HL-60/S4 (cell line): ENCODE measurements at regions not wholly inside any gene's neighbourhood (a gene's known extent, or its start where the extent isn't known, plus 50 kb on each side); places are given as distances from the start of the nearest gene placed in this dataset.
"Not testable (repeated sequence)": the region's sequence is repeated elsewhere in the genome, so short reads cannot be mapped to it uniquely, and the experiment has no call there.

Source experiments
- in situ Hi-C: fragments of 300-500 bp; cut with MboI; formaldehyde crosslinking; loops from 2 replicates; pipeline ENCODE4 v1.14.3; 2022; ENCODE audit warnings: low sequenced_read_pairs

DNA sequence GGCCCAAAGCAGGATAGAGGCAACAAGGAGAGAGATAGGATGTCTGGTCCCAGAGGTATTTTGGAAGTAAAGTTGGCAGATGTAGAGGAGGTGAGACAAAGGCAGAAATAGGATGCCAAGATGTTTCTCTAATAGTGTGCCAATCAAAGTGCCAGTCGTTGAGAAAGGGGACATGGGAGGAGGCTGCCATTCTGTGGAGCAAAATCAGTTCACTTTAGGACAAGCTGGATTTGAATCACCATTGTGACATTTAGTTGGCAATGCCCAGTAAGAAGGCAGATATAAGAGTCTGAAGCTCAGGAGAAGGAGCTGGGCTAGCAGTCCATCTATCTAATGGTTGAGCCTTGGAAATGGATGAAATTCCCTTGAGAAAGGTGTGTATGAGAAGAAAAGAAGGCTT is 53.8 kb downstream of the ADRB2 start:
- in situ Hi-C loops = no loop called here

DNA sequence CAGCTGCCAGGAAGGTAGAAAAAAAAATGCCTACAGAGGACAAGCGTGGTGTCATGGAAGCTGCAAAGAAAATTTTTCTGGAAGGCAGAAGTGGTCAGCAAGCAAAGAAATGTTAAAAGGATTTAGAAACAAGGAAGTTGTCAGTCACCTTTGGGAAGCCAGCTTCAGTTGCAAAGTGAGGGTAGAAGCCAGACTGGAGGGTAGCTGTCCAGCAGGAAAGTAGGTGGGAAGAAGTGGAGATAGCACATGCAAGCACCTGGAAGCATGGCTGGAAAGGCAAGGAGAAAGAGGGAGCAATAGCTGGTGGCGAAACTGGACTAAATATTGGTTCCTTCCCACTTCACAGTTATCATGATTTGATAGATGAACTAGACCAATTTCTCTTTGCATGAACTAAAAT is 54.3 kb downstream of the ADRB2 start:
- in situ Hi-C loops = no loop called here

GRCh38 chr5:148882332-148882731 is 55.9 kb downstream of the ADRB2 start:
- in situ Hi-C loops = no loop called here

- in situ Hi-C loops = no loop called here
These were observed 58.1 kb downstream of the ADRB2 start for GRCh38 chr5:148884339-148885020.

DNA sequence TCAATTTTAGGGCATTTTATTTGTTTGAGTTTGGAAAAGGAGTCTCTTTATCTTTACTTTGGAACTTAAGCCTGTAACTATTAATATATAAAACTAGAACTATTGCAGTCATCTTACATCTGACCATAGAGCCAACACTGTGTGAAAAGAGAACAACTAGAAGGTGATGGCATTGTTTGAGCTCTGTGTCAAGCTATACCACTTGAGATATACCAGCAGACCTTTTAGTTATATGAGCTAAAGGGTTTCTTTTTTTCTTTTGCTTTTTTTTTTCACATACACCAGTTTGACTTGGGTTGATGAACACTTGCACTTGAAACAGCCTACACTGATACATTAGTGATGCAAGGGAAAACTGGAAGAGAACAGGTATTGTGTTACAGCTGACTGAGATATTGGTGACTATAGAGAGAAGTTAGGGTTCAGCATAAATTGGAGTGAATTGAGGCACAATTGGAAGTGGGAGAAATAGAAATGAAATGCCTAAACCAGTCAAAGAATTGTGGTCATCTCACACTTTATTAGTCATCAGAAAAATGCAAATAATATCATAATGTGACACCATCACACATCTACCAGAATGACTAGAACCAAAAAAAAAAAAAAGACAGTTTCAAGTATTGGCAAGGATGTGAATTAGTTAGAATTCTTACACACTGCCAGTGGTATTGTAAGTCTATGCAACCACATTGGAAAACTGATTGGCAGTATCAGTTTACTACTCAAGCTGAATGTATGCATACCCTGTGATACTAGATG is 60.9 kb downstream of the ADRB2 start:
- in situ Hi-C loops = no loop called here

DNA sequence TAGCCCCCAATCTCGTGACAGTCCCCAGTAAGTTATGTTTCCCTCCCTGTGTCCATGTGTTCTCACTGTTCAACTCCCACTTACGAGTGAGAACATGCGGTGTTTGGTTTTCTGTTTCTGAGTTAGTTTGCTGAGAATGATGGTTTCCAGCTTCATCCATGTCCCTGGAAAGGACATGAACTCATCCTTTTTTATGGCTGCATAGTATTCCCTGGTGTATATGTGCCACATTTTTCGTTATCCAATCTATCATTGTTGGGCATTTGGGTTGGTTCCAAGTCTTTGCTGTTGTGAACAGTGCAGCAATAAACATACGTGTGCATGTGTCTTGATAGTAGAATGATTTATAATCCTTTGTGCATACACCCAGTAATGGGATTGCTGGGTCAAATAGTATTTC is 63.5 kb downstream of the ADRB2 start:
- in situ Hi-C loops = not testable (repeated sequence)

DNA sequence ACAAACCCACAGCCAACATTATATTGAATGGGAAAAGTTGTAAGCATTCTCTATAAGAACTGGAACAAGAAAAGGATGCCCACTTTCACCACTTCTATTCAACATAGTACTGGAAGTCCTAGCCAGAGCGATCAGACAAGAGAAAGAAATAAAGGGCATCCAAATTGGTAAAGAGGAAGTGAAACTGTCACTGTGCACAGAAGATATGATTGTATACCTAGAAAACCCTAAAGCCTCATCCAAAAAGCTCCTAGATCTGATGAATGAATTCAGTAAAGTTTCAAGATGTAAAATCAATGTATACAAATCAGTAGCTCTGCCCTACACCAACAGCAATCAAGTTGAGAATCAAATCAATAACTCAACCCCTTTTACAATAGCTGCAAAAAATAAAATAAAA is 69.0 kb downstream of the ADRB2 start:
- in situ Hi-C loops = not testable (repeated sequence)

- in situ Hi-C loops = no loop called here
These were observed 71.4 kb downstream of the ADRB2 start for GRCh38 chr5:148897842-148898241.

DNA sequence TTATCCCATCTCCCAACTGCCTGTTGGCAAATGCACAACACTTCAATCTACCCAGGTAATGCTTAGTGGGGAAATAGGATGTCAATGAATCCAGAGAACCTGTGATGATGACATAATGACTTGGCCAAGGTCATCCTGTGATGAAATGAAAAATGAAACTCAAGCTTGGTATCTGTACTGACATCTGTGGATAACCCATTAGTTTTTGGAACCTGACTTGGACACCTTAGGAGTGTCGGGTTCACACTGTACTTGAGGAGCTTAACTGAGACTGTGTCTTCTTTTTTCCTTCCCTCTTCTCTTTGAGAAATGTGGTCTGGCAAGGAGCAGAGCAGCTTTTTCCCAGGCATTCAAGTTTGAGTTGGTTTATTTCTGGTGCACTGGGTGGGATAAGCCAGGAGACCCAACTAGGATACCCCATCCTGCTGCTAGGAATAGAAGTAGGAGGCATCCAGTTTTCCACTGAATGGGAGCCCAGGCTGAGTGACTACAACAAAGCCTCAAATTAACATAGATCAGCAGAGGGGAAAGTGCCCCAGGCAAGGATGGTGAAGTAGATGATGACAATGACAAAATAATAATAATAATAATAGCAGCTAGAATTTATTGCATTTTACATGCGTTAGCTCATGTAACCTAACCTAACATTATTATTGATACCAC is 72.1 kb downstream of the ADRB2 start:
- in situ Hi-C loops = no loop called here

- in situ Hi-C loops = no loop called here
These were observed 73.6 kb downstream of the ADRB2 start for GRCh38 chr5:148899993-148900392.

GRCh38 chr5:148902478-148902877 is 76.1 kb downstream of the ADRB2 start:
- in situ Hi-C loops = no loop called here

- in situ Hi-C loops = no loop called here
These were observed 77.2 kb downstream of the ADRB2 start for GRCh38 chr5:148903587-148903986.

DNA sequence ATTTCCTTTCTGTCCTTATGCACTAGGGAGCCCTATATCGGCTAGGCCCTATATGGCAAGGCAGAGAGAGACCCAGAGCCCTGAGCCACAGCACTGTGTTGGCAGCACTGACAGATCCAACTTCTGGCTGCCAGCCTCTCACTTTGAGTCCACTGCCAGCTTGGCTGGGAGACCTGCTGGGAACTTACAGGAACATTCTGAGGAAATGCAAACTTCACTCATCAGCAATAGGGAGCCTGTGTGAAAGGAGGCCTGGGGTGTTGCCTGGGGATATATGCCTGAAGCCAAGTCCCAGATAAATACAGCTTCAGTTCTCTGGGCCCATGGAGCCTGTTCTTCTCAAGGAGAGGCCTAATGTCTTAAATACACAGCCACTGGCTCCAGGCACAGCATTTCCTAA is 78.0 kb downstream of the ADRB2 start:
- in situ Hi-C loops = no loop called here

- in situ Hi-C loops = no loop called here
These were observed 79.1 kb downstream of the ADRB2 start for GRCh38 chr5:148905541-148905940.

GRCh38 chr5:148906968-148907367 is 80.6 kb downstream of the ADRB2 start:
- in situ Hi-C loops = no loop called here

GRCh38 chr5:148909040-148909439 is 82.6 kb downstream of the ADRB2 start:
- in situ Hi-C loops = no loop called here

DNA sequence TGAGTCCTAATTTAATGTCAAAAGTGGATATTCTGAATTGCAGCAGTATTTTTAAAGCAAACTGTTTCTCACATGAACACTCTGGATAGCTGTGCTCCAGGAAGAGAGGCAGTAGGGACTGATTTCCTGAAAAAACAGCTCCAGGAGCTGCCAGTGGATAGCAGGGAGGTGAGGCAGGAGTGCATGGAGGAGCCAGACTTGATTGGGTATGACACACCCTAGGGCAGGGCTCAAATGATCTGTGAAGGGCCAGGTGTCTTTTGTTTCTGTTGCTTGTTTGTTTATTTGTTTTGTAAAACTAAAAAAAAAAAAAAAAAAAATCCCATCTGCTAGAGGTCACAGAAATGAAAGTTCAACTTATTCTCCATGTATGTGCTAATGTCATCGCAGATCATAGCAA is 83.4 kb downstream of the ADRB2 start:
- in situ Hi-C loops = no loop called here

DNA sequence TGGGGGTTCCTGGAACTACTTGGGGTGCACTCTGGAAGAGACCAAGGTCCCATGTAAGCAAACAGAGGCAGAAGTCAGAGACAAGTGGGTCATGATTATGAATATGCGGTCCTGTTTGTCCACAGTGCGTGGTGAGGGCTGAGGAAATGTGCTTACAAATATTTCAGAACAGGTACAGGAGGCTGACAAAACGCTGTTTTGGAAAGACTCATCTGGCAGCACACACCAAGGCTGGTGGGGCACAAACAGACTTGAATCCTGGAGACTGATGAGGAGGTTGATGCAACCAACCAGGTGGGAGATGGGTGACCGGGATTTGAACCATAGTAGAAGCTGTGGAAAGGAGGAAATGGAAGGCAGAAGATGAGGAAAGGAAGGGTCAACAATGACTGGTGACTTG is 83.8 kb downstream of the ADRB2 start:
- in situ Hi-C loops = no loop called here

GRCh38 chr5:148910686-148911361 is 84.4 kb downstream of the ADRB2 start:
- in situ Hi-C loops = no loop called here

DNA sequence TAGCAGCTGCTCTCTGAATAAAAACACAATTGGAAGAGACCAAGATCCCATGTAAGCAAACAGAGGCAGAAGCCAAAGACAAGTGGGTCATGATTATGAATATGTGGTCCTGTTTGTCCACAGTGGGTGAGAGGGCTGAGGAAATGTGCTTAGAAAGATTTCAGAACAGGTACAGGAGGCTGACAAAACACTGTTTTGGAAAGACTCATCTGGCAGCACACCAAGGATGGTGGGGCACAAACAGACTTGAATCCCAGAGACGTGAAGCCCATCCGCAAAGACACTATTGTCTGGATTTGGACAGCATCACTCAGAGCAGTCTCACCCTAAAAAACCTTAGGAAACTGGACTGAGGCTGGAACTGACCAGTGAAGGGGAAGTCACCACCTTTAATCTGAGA is 85.0 kb downstream of the ADRB2 start:
- in situ Hi-C loops = no loop called here

GRCh38 chr5:148912146-148912545 is 85.7 kb downstream of the ADRB2 start:
- in situ Hi-C loops = no loop called here
